ENCODE measurements at regions not wholly inside any gene's neighbourhood (a gene's known extent, or its start where the extent isn't known, plus 50 kb on each side); places are given as distances from the start of the nearest gene placed in this dataset.

DNA sequence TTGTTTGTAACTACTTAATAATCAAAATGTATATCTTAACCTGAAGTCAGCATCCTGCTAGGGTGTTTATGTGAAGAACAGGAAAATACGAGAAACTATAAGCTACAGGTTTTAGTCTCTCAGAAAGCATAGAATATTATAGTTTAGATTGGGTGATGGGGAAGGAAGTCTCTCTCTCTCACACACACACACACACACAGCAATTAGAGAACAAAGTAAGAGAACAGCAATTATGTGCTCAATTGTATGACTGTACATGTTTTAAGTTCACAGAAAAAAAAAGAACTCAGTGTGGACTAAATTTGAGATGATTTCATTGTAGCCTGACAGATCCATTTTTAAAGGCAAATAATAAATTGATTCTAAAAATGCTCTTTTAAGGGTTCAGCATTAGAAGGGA, 94.3 kb upstream of the ZNF516 start:
- DNase-seq (ENCODE audit: low spot score), result no peak
- TF ChIP-seq, protein P1, sequence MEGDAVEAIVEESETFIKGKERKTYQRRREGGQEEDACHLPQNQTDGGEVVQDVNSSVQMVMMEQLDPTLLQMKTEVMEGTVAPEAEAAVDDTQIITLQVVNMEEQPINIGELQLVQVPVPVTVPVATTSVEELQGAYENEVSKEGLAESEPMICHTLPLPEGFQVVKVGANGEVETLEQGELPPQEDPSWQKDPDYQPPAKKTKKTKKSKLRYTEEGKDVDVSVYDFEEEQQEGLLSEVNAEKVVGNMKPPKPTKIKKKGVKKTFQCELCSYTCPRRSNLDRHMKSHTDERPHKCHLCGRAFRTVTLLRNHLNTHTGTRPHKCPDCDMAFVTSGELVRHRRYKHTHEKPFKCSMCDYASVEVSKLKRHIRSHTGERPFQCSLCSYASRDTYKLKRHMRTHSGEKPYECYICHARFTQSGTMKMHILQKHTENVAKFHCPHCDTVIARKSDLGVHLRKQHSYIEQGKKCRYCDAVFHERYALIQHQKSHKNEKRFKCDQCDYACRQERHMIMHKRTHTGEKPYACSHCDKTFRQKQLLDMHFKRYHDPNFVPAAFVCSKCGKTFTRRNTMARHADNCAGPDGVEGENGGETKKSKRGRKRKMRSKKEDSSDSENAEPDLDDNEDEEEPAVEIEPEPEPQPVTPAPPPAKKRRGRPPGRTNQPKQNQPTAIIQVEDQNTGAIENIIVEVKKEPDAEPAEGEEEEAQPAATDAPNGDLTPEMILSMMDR (IDR thresholded peaks at IDR 0.05; ENCODE audit: extremely low read depth, missing control alignments), result no peak

DNA sequence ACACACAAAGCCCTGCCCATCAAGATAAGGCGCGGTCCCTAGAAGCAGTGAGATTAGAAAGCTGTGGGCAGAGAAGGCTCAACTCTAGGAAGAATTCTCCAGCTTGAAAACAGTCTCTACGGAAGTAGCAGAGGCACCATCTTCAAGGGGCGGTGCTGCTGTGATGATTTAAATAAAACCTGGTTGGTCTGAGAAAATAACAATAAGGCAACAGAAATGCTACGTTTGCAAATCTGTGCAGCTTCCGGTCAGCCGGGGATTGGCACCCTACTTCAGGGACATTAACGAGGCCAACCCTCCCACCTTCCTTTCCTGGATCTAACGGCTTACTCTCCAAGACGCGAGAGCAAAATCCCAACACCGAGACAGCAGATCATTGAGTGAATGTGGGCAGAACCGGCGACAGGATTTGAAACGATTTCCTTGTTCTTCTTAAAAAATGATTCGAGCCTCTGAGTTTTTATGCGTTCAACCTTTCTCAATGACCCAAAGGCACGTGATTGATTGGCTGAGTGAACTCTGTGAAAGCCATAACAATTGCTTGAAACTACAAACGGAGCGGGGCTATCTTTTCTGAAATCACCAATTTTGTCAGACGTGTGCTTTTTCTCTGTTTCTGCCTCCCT, 93.7 kb upstream of the ZNF516 start:
- TF ChIP-seq, protein P1 (IDR thresholded peaks at IDR 0.05; ENCODE audit: extremely low read depth, missing control alignments), result no peak
- DNase-seq (ENCODE audit: low spot score), result no peak

DNA sequence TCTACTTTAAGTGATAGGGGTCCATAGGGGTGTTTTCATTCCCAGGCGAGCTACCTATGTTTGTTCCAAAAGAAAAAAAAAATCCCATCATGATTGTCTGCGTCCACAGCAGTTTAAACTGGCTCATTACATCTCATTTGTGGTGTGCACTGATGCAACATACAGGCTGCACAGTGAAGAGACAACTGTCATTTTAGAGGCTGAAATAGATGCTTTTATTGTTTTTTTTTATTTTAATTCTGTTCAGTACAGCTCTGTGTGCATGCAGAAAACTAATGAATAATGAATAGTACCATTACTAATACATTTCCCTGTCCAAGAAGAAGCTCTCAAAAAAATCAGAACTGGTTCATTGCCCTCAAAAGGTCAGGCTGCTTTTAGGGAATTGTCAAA, 92.8 kb upstream of the ZNF516 start:
- TF ChIP-seq, protein P1 (IDR thresholded peaks at IDR 0.05; ENCODE audit: extremely low read depth, missing control alignments), result no peak

DNA sequence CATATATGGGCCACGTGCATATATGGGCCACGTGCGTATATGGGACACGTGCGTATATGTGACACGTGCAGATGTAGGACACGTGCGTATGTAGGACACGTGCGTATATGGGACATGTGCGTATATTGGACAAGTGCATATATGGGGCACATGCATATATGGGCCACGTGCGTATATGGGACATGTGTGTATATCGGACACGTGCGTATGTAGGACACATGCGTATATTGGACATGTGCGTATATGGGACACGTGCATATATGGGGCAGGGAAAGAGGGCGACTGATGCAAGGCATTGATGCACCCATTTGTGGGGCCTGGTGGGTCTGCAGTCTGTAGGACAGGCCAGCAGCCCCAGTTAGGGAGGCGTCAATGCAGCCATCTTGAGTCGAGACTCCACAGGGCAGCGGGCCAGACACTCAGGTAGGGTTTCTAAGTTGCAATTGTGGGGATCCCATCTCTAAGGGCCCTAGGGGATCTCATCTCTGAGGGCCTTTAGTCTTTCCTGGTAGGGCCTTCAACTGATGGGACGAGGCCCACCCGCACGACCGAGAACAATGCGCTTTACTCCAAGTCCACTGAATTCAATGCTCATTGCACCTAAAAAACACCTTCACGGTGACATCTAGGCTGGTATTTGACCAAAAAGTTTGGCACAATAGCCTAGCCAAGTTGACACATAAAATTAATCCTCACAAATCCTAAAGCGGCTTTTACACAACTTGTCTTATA, 92.3 kb upstream of the ZNF516 start:
- DNase-seq (ENCODE audit: low spot score), result no peak
- TF ChIP-seq, protein P1 (IDR thresholded peaks at IDR 0.05; ENCODE audit: extremely low read depth, missing control alignments), result no peak

More for the DNA sequence above, 92.8 kb upstream of the ZNF516 start:
- no peak for DNase-seq (ENCODE audit: low spot score)

DNA sequence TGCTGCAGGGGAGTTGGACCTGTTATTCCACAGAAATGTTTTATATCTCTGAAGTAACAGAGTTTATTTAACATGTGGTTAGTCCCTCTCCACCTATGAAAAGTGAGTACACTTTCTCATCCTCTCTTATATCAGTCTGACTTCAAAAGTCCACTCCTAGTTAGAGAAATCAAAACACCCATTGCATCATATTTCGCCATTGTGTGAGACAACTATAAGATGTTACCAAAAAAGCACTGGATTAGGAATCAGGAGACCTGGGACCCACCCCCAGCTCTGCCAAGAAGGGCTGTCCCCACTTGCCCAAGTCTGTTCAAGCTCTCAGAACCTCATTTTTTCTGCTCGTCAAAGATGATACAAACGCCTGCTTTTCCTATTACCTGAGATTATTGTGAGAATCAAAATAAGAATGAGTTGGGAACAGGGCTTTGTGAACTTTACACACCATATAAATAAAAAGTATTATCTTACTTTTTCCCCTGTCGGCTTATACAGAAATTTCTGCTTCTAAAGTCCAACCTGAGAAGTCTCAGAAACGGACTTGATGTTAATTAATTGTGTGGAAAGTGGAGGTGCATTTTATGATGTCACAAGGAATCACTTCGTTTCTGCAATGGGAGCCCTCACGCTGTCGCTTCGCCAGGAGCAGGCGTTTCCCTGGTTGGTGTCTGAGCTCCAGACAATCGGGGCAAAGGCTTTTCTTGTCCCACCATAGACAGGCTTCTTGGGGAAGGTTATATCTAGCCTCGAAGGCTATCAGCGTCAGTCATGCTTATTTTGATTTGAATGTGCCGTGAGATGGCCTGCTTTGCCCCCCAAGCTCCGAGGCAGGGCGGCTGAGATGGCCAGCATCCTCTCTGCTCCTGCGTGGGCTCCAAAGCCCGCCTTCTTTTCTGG, 89.6 kb upstream of the ZNF516 start:
- DNase-seq (ENCODE audit: low spot score), result no peak
- TF ChIP-seq, protein P1 (IDR thresholded peaks at IDR 0.05; ENCODE audit: extremely low read depth, missing control alignments), result no peak

DNA sequence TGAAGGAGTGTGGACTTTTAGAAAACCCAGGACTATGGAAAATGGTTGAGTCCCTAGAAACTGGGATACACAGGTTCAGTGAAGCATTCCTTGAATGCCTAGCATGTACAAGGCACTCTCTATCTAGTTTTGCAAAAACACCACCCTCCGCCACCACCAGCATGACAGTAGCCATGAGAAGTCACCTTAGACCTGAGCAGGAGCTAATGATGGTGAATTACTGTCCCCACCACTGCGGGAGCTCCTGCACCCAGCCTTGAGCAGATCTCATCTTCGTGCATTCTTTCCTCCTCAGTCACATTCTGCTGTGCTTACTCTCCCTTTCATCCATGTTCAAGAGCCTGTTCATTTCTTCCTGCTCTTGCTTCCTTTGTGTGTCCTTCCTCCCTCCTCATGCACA, 86.2 kb upstream of the ZNF516 start:
- TF ChIP-seq, protein P1 (IDR thresholded peaks at IDR 0.05; ENCODE audit: extremely low read depth, missing control alignments), result no peak
- DNase-seq (ENCODE audit: low spot score), result no peak
